Thymus (tissue), 11 donors: ENCODE measurements at regions not wholly inside any gene's neighbourhood (a gene's known extent, or its start where the extent isn't known, plus 50 kb on each side); places are given as distances from the start of the nearest gene placed in this dataset.

Source experiments
- DNase-seq, 9 donors: peaks; one replicate each; pipeline ENCODE4 v3.0.0-alpha.2; 2013; ENCODE audit warnings: low spot score in 9 of 9, low read depth in 6 of 9, missing footprints in 1 of 9
- H3K27ac ChIP-seq, 2 donors: one replicate each; pipeline ENCODE4 v1.5.1; 2013; ENCODE audit warnings: control low read depth in 1 of 2, low read depth in 1 of 2, low read length in 1 of 2, mild to moderate bottlenecking in 1 of 2, moderate library complexity in 1 of 2
- H3K27me3 ChIP-seq, 2 donors: one replicate each; pipeline ENCODE4 v1.5.1; 2013; ENCODE audit warnings: low read length in 1 of 2; ENCODE audit not compliant: control insufficient read depth in 2 of 2, insufficient read depth in 1 of 2
- H3K36me3 ChIP-seq, 2 donors: one replicate each; pipeline ENCODE4 v1.5.1; 2013; ENCODE audit warnings: low read length in 1 of 2, mild to moderate bottlenecking in 1 of 2, moderate library complexity in 1 of 2; ENCODE audit not compliant: control insufficient read depth in 2 of 2, insufficient read depth in 2 of 2
- H3K4me1 ChIP-seq, 2 donors: one replicate each; pipeline ENCODE4 v1.5.1; 2013; ENCODE audit warnings: low read length in 2 of 2; ENCODE audit not compliant: control insufficient read depth in 2 of 2, insufficient read depth in 2 of 2
- H3K4me3 ChIP-seq, 2 donors: one replicate each; pipeline ENCODE4 v1.5.1; 2013; ENCODE audit warnings: low read length in 2 of 2, control low read depth in 1 of 2, mild to moderate bottlenecking in 1 of 2
- H3K9me3 ChIP-seq, 2 donors: one replicate each; pipeline ENCODE4 v1.5.1; 2013; ENCODE audit warnings: low read length in 1 of 2, mild to moderate bottlenecking in 1 of 2; ENCODE audit not compliant: control insufficient read depth in 2 of 2, insufficient read depth in 1 of 2
- WGBS: extraction: QIAGEN DNeasy Blood & Tissue Kit; methylation state at CpG from one replicate; pipeline ENCODE4 v1.1.7; 2013; 5-methylcytosine and 5-hydroxymethylcytosine counted together
- donor health status: healthy.

DNA sequence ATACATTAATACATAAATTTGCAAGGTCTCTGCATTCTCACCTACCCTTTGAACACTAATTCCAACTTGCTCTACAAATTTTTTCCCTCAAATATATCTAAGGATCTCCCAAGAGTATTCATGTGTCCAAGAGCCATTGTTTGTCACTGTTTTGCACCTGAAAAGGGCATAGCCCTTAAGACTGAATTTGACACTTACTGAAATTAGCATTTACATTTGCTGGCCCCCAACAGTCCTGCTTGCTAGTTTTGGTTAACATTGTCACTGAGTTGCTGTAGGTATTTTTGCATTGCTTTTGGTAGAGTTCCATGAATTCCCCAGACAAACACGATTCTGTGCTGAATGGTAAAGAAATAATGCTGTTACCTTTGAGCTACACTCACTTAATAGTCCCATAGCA is 57.3 kb downstream of the KCNA4 start:
- Histone ChIP-seq H3K4me1 (no peaks in the 10 kb centered on the region), H3K4me3 (no peak overlapping the region), H3K27me3 (no peaks in the 10 kb centered on the region), H3K27ac (no peak overlapping the region), H3K9me3 (no peaks in the 10 kb centered on the region), H3K36me3 (no peaks in the 10 kb centered on the region)
- DNase-seq = no peak
- WGBS = 20% methylated on average over 1 of the region's 1 CpG

DNA sequence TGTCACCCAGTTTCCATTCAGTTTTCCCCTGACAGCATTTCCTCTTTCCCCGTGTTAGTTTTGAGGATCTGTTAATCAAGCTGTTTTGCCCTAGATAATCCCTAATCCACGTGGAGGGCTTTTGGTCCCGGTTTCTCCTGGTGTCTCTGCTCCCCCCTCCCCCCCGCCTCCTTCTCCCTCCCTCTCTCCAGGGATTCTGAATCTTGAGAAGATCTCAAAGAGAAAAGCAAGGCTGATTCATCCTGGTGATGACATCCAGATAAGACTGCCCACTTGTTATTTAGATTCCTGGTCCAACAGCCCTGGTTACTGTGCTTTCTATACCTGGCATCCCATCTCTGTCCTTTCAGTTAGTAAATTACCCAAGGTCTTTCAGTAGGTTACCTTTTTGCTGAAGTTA is 59.4 kb downstream of the KCNA4 start:
- WGBS = 32% methylated on average over 4 of the region's 4 CpGs
- Histone ChIP-seq H3K27ac (no peak overlapping the region), H3K36me3 (no peaks in the 10 kb centered on the region), H3K4me1 (no peaks in the 10 kb centered on the region), H3K27me3 (no peaks in the 10 kb centered on the region), H3K9me3 (no peaks in the 10 kb centered on the region), H3K4me3 (no peak overlapping the region)
- no peak for DNase-seq

DNA sequence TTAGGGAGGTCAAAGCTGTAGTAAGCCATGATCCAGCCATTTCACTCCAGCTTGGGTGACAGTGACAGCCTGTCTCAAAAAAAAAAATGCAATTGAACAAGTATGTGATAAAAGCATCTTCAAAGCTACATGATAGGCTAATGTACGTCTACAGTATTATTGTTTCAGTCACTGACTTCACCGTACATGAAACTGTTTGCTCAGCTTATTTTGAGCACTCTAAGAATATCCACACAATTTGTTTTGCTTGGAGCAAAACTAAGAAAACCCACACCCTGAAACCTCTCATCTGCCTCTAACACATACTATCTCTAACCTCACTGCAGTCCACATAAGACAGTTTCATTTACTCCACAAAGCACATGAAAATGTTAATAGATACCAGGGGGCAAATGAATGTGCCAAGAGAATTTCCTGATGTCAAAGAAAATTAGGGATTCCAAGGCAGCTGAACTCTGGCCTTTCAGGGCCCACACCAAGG is 60.7 kb downstream of the KCNA4 start:
- 87% methylated on average over 2 of the region's 2 CpGs for WGBS
- H3K27me3 ChIP-seq = no peaks in the 10 kb centered on the region
- H3K9me3 ChIP-seq = no peaks in the 10 kb centered on the region

GRCh38 chr11:29943347-29943746 is 73.5 kb downstream of the KCNA4 start:
- H3K4me3 ChIP-seq = no peak overlapping the region
- no peaks in the 10 kb centered on the region for H3K27me3 ChIP-seq
- no peaks in the 10 kb centered on the region for H3K9me3 ChIP-seq
- no peaks in the 10 kb centered on the region for H3K4me1 ChIP-seq
- H3K36me3 ChIP-seq = no peaks in the 10 kb centered on the region
- no peak overlapping the region for H3K27ac ChIP-seq
- DNase-seq = no peak

More for the DNA sequence above, 60.7 kb downstream of the KCNA4 start:
- DNase-seq = no peak
- no peak overlapping the region for H3K27ac ChIP-seq
- H3K36me3 ChIP-seq = no peaks in the 10 kb centered on the region
- H3K4me3 ChIP-seq = no peak overlapping the region
- no peaks in the 10 kb centered on the region for H3K4me1 ChIP-seq

DNA sequence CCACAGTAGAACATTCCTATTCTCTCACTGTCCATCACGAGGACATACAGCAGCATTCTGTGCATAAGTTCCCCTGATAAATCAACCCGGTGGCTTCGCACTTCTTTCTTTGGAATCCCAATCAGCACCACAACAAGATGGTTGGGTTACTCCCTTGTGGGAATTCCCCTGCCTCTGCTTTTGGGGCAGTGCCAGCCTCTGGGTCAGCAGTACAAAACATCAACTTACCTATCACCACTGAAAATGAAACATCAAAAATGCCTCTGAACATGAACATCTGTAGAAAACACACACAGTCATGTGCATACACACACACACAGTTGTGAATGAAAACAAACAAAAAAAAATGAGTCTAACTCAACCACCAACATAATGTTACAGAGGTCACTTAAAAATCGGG is 79.3 kb downstream of the KCNA4 start:
- H3K4me1 ChIP-seq = no peaks in the 10 kb centered on the region
- no peaks in the 10 kb centered on the region for H3K27me3 ChIP-seq
- H3K4me3 ChIP-seq = no peak overlapping the region
- H3K36me3 ChIP-seq = no peaks in the 10 kb centered on the region
- H3K27ac ChIP-seq = no peak overlapping the region
- no peak for DNase-seq
- peaks cover 0 to 5% of the 10 kb centered on the region in 2 donors for H3K9me3 ChIP-seq
- WGBS = 89% methylated on average over 4 of the region's 4 CpGs

DNA sequence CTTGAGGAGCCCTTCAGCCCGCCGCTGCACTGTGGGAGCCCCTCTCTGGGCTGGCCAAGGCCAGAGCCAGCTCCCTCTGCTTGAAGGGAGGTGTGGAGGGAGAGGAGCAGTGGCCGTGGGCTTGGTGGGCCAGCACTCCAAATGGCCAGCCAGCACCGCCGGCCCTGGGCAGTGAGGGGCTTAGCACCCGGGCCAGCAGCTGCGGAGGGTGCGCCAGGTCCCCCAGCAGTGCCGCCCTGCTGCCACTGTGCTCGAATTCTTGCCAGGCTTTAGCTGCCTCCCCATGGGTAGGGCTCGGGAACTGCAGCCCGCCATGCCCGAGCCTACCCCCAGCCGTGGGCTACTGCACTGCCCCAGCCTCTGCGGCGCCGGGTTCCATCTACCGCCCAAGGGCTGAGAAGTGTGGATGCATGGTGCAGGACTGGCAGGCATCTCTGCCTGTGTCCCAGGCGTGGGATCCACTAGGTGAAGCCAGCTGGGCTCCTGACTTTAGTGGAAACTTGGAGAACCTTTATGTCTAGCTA is 82.7 kb downstream of the KCNA4 start:
- no peak for DNase-seq
- no peak overlapping the region for H3K27ac ChIP-seq
- peaks cover 0 to 5% of the 10 kb centered on the region in 2 donors for H3K9me3 ChIP-seq
- H3K36me3 ChIP-seq = no peaks in the 10 kb centered on the region
- no peaks in the 10 kb centered on the region for H3K4me1 ChIP-seq
- H3K4me3 ChIP-seq = no peak overlapping the region
- WGBS = 93% methylated on average over 19 of the region's 19 CpGs
- no peaks in the 10 kb centered on the region for H3K27me3 ChIP-seq

- H3K27ac ChIP-seq = no peak overlapping the region
- WGBS = 92% methylated on average over 8 of the region's 8 CpGs
- no peaks in the 10 kb centered on the region for H3K27me3 ChIP-seq
- H3K9me3 ChIP-seq = no peaks in the 10 kb centered on the region
- DNase-seq = no peak
- no peaks in the 10 kb centered on the region for H3K4me1 ChIP-seq
- H3K36me3 ChIP-seq = no peaks in the 10 kb centered on the region
- H3K4me3 ChIP-seq = no peak overlapping the region
These were observed 100.8 kb downstream of the KCNA4 start for GRCh38 chr11:29916040-29916439.

- H3K4me1 ChIP-seq = no peaks in the 10 kb centered on the region
- no peak overlapping the region for H3K27ac ChIP-seq
- WGBS = 87% methylated on average over 2 of the region's 2 CpGs
- no peak for DNase-seq
- H3K36me3 ChIP-seq = no peaks in the 10 kb centered on the region
- H3K4me3 ChIP-seq = no peak overlapping the region
- H3K9me3 ChIP-seq = no peaks in the 10 kb centered on the region
- no peaks in the 10 kb centered on the region for H3K27me3 ChIP-seq
These were observed 102.5 kb downstream of the KCNA4 start for GRCh38 chr11:29914203-29914930.

DNA sequence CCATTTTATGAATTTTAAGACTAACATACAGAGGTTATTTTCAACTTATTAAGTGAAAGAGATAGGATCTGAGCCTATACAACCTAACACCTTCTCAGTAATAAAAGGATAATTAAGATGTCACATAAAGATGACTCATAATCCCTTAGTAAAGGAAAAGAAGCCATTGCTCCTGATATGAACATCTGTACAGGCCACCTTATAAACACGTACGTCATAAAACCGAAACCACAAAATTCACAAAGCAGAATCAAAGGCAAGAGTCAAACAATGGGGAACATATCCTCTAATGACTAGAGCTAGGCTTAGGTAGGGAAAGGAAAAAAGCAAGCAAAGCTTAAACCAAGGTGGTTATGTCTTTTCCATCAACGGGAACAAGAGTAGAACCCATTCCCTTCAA is 103.5 kb downstream of the KCNA4 start:
- Histone ChIP-seq H3K9me3 (no peaks in the 10 kb centered on the region), H3K36me3 (no peaks in the 10 kb centered on the region)

More for the DNA sequence above, 103.5 kb downstream of the KCNA4 start:
- Histone ChIP-seq H3K4me1 (no peaks in the 10 kb centered on the region), H3K27me3 (no peaks in the 10 kb centered on the region), H3K27ac (no peak overlapping the region), H3K4me3 (no peak overlapping the region)
- no peak for DNase-seq
- 92% methylated on average over 4 of the region's 4 CpGs for WGBS
